C4-2B (cell line): ENCODE measurements at regions not wholly inside any gene's neighbourhood (a gene's known extent, or its start where the extent isn't known, plus 50 kb on each side); places are given as distances from the start of the nearest gene placed in this dataset.

ENCODE experiments used
- ZFX ChIP-seq: fragments of 450-650 bp; IDR thresholded peaks from 2 replicates; pipeline ENCODE4 v1.6.1; 2017
- TF ChIP-seq, protein P1 (sequence below): fragments of 450-650 bp; conservative IDR thresholded peaks from 2 replicates; pipeline ENCODE4 v1.5.1; 2017; ENCODE audit warnings: mild to moderate bottlenecking

DNA sequence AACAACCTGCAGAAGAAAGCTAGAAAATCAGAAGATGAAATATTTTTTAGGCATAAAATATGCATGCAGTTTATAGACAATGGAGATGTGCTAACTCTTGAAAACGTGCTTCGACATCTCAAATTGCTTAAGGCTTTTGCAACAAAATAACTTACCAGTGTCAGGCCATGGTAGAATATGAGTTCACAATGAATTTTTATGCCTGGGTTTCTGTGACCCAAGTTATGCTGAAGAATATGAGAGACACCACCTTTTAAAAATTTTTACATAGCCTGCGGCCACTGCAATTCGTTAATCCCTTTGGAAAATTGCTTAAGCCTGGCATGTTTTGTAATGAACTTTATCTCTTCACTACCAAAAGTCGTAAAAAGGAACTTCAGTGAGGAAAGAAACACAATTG, 170.1 kb upstream of the AKR1E2 start:
- TF ChIP-seq, protein P1, sequence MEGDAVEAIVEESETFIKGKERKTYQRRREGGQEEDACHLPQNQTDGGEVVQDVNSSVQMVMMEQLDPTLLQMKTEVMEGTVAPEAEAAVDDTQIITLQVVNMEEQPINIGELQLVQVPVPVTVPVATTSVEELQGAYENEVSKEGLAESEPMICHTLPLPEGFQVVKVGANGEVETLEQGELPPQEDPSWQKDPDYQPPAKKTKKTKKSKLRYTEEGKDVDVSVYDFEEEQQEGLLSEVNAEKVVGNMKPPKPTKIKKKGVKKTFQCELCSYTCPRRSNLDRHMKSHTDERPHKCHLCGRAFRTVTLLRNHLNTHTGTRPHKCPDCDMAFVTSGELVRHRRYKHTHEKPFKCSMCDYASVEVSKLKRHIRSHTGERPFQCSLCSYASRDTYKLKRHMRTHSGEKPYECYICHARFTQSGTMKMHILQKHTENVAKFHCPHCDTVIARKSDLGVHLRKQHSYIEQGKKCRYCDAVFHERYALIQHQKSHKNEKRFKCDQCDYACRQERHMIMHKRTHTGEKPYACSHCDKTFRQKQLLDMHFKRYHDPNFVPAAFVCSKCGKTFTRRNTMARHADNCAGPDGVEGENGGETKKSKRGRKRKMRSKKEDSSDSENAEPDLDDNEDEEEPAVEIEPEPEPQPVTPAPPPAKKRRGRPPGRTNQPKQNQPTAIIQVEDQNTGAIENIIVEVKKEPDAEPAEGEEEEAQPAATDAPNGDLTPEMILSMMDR: no peak
- no peak for TF ChIP-seq ZFX
